NCI-H345 (cell line): ENCODE measurements at regions not wholly inside any gene's neighbourhood (a gene's known extent, or its start where the extent isn't known, plus 50 kb on each side); places are given as distances from the start of the nearest gene placed in this dataset.
"Not testable (repeated sequence)": the region's sequence is repeated elsewhere in the genome, so short reads cannot be mapped to it uniquely, and the experiment has no call there.

Source experiments
- DNase-seq: peaks from one replicate; lab custom pipeline; 2025; lab: John Stamatoyannopoulos, UW

- not testable (repeated sequence) for DNase-seq
Observed at GRCh38 chrX:94341730-94342129, 667.7 kb downstream of the FAM133A start.

- no peak for DNase-seq
Observed at GRCh38 chrX:94361241-94361640, 687.2 kb downstream of the FAM133A start.

GRCh38 chrX:94365736-94366135, 691.7 kb downstream of the FAM133A start:
- DNase-seq: no peak

GRCh38 chrX:94366616-94367015, 692.6 kb downstream of the FAM133A start:
- DNase-seq: no peak

GRCh38 chrX:94389044-94389443, 715.0 kb downstream of the FAM133A start:
- no peak for DNase-seq

- DNase-seq: no peak
Observed at GRCh38 chrX:94400488-94400887, 726.5 kb downstream of the FAM133A start.

GRCh38 chrX:94401426-94401825, 727.4 kb downstream of the FAM133A start:
- no peak for DNase-seq

- no peak for DNase-seq
Observed at GRCh38 chrX:94414746-94415145, 740.7 kb downstream of the FAM133A start.

GRCh38 chrX:94418065-94418464, 744.1 kb downstream of the FAM133A start:
- no peak for DNase-seq

- DNase-seq: no peak
Observed at GRCh38 chrX:94424456-94424855, 750.5 kb downstream of the FAM133A start.

- DNase-seq: no peak
Observed at GRCh38 chrX:94430091-94430490, 756.1 kb downstream of the FAM133A start.

GRCh38 chrX:94435799-94436198, 761.8 kb downstream of the FAM133A start:
- DNase-seq: no peak

GRCh38 chrX:94454159-94454558, 780.2 kb downstream of the FAM133A start:
- DNase-seq: no peak

- DNase-seq: no peak
Observed at GRCh38 chrX:94454606-94455005, 780.6 kb downstream of the FAM133A start.

- DNase-seq: no peak
Observed at GRCh38 chrX:94455782-94456181, 781.8 kb downstream of the FAM133A start.

GRCh38 chrX:94492541-94492940, 818.5 kb downstream of the FAM133A start:
- DNase-seq: no peak

GRCh38 chrX:94493405-94493804, 819.4 kb downstream of the FAM133A start:
- no peak for DNase-seq

GRCh38 chrX:94511564-94511963, 837.6 kb downstream of the FAM133A start:
- DNase-seq: no peak

- DNase-seq: no peak
Observed at GRCh38 chrX:94515009-94515408, 841.0 kb downstream of the FAM133A start.

GRCh38 chrX:94524867-94525266, 850.9 kb downstream of the FAM133A start:
- DNase-seq: no peak

- DNase-seq: no peak
Observed at GRCh38 chrX:94545722-94546121, 871.7 kb downstream of the FAM133A start.

- DNase-seq: no peak
Observed at GRCh38 chrX:94551831-94552230, 877.8 kb downstream of the FAM133A start.

GRCh38 chrX:94560930-94561329, 886.9 kb downstream of the FAM133A start:
- no peak for DNase-seq

GRCh38 chrX:94576367-94577004, 902.5 kb downstream of the FAM133A start:
- DNase-seq: no peak
